HG02623 (cell line): ENCODE measurements at regions not wholly inside any gene's neighbourhood (a gene's known extent, or its start where the extent isn't known, plus 50 kb on each side); places are given as distances from the start of the nearest gene placed in this dataset.

ENCODE experiments used
- ATAC-seq: cut with Tn5 transposase; IDR thresholded peaks from one replicate; pipeline ENCODE4 v1.9.1; 2021; ENCODE audit warnings: moderate library complexity; ENCODE audit not compliant: unreplicated experiment

- no peak for ATAC-seq
Observed at GRCh38 chr20:12264711-12265110, 347.0 kb downstream of the BTBD3 start.

GRCh38 chr20:12265662-12266061 lies 348.0 kb downstream of the BTBD3 start:
- ATAC-seq = no peak

- no peak for ATAC-seq
Observed at GRCh38 chr20:12269579-12269978, 351.9 kb downstream of the BTBD3 start.

GRCh38 chr20:12270863-12271262 lies 353.2 kb downstream of the BTBD3 start:
- no peak for ATAC-seq

- ATAC-seq = no peak
Observed at GRCh38 chr20:12276011-12276673, 358.4 kb downstream of the BTBD3 start.

GRCh38 chr20:12287575-12287974 lies 369.9 kb downstream of the BTBD3 start:
- no peak for ATAC-seq

GRCh38 chr20:12289465-12289864 lies 371.8 kb downstream of the BTBD3 start:
- ATAC-seq = no peak

- ATAC-seq = no peak
Observed at GRCh38 chr20:12291386-12291785, 373.7 kb downstream of the BTBD3 start.

GRCh38 chr20:12293900-12294299 lies 376.2 kb downstream of the BTBD3 start:
- no peak for ATAC-seq

- ATAC-seq = no peak
Observed at GRCh38 chr20:12294678-12295077, 377.0 kb downstream of the BTBD3 start.

- no peak for ATAC-seq
Observed at GRCh38 chr20:12305188-12305950, 387.7 kb downstream of the BTBD3 start.

- ATAC-seq = no peak
Observed at GRCh38 chr20:12306107-12306506, 388.4 kb downstream of the BTBD3 start.

GRCh38 chr20:12311094-12311865 lies 393.6 kb downstream of the BTBD3 start:
- ATAC-seq = no peak

GRCh38 chr20:12315652-12316051 lies 398.0 kb downstream of the BTBD3 start:
- no peak for ATAC-seq

GRCh38 chr20:12316794-12317193 lies 399.1 kb downstream of the BTBD3 start:
- ATAC-seq = no peak

- no peak for ATAC-seq
Observed at GRCh38 chr20:12317433-12317832, 399.7 kb downstream of the BTBD3 start.

GRCh38 chr20:12318043-12318442 lies 400.4 kb downstream of the BTBD3 start:
- no peak for ATAC-seq

GRCh38 chr20:12321736-12322135 lies 404.0 kb downstream of the BTBD3 start:
- ATAC-seq = no peak

GRCh38 chr20:12327205-12327604 lies 409.5 kb downstream of the BTBD3 start:
- no peak for ATAC-seq

- ATAC-seq = no peak
Observed at GRCh38 chr20:12331236-12331635, 413.5 kb downstream of the BTBD3 start.

GRCh38 chr20:12337601-12338000 lies 419.9 kb downstream of the BTBD3 start:
- ATAC-seq = no peak

GRCh38 chr20:12345978-12346377 lies 428.3 kb downstream of the BTBD3 start:
- no peak for ATAC-seq
